HL-60 (cell line): ENCODE measurements at regions not wholly inside any gene's neighbourhood (a gene's known extent, or its start where the extent isn't known, plus 50 kb on each side); places are given as distances from the start of the nearest gene placed in this dataset.

Source experiments
- DNase-seq, 2 experiments: peaks; one replicate each; pipeline ENCODE4 v3.0.0-alpha.2; 2010 to 2020; ENCODE audit warnings: low read depth in 1 of 2, low spot score in 1 of 2
- H3K27ac ChIP-seq: fragments of 250-450 bp; sonication (Bioruptor Pico); replicated peaks from 2 replicates; pipeline ENCODE4 v1.5.1; 2020; ENCODE audit warnings: mild to moderate bottlenecking, moderate library complexity
- H3K27me3 ChIP-seq: fragments of 250-450 bp; sonication (Bioruptor Pico); 2 replicates; pipeline ENCODE4 v1.5.1; 2021; ENCODE audit warnings: mild to moderate bottlenecking, moderate library complexity; ENCODE audit not compliant: insufficient read depth, poor library complexity, severe bottlenecking
- H3K4me3 ChIP-seq: replicated peaks from 2 replicates; pipeline ENCODE4 v1.5.1; 2011; ENCODE audit warnings: mild to moderate bottlenecking, control low read depth, low read length; ENCODE audit not compliant: insufficient read depth
- GABPA ChIP-seq: IDR thresholded peaks from 2 replicates; pipeline ENCODE4 v1.6.1; 2012; ENCODE audit warnings: low read depth
- POLR2AphosphoS5 ChIP-seq: IDR thresholded peaks from 2 replicates; pipeline ENCODE4 v1.6.1; 2012; ENCODE audit warnings: low read depth
- SPI1 ChIP-seq: IDR thresholded peaks from 2 replicates; pipeline ENCODE4 v1.6.1; 2012; ENCODE audit warnings: low read depth, mild to moderate bottlenecking, borderline replicate concordance
- TF ChIP-seq, protein P1 (sequence below): IDR thresholded peaks from 2 replicates; pipeline ENCODE4 v1.6.1; 2012; ENCODE audit warnings: low read depth; ENCODE audit not compliant: insufficient replicate concordance
- TF ChIP-seq, protein P2 (sequence below): IDR thresholded peaks from one replicate; pipeline ENCODE4 v1.5.1; 2011; ENCODE audit warnings: low read length, control low read depth, inconsistent platforms; ENCODE audit not compliant: insufficient read depth

DNA sequence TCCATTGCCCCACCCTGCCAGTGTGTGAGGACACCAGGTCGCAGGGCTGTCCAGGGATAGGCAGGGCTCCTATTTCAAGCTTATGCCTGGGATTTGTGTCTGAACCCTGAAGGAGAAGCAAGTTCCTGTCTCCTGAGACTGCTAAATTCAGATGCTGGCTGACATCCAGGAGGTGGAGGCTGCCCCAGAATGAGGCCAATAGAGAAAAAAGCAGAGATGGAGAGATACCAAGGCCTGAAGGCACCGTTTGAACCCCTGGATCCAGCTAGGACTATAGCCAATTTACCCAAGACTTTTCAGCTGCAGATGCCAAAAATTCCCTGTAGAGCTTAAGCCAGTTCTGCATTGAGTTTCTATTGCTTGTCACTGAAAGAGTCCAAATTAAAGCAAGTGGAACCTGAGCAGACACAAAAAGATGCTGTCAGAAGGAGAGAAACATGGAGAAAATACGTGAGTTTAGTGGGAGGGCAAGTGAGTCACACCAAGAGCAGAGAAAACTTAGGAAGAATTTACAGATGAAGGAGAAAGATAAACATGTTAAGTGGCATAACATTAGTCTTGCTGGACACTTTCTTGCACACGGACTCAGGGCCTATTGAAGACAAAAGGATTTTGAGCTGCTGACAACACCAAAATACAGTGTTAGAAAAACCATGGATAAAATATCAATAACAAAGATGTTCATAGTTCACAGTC lies 148.6 kb downstream of the CNTN3 start:
- Histone ChIP-seq H3K27me3 (no peaks in the 10 kb centered on the region), H3K4me3 (no peak overlapping the region), H3K27ac (no peak overlapping the region)
- no peak for DNase-seq
- TF ChIP-seq GABPA (no peak), POLR2AphosphoS5 (no peak), SPI1 (no peak)
- TF ChIP-seq, protein P1, sequence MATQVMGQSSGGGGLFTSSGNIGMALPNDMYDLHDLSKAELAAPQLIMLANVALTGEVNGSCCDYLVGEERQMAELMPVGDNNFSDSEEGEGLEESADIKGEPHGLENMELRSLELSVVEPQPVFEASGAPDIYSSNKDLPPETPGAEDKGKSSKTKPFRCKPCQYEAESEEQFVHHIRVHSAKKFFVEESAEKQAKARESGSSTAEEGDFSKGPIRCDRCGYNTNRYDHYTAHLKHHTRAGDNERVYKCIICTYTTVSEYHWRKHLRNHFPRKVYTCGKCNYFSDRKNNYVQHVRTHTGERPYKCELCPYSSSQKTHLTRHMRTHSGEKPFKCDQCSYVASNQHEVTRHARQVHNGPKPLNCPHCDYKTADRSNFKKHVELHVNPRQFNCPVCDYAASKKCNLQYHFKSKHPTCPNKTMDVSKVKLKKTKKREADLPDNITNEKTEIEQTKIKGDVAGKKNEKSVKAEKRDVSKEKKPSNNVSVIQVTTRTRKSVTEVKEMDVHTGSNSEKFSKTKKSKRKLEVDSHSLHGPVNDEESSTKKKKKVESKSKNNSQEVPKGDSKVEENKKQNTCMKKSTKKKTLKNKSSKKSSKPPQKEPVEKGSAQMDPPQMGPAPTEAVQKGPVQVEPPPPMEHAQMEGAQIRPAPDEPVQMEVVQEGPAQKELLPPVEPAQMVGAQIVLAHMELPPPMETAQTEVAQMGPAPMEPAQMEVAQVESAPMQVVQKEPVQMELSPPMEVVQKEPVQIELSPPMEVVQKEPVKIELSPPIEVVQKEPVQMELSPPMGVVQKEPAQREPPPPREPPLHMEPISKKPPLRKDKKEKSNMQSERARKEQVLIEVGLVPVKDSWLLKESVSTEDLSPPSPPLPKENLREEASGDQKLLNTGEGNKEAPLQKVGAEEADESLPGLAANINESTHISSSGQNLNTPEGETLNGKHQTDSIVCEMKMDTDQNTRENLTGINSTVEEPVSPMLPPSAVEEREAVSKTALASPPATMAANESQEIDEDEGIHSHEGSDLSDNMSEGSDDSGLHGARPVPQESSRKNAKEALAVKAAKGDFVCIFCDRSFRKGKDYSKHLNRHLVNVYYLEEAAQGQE: no peak
- TF ChIP-seq, protein P2, sequence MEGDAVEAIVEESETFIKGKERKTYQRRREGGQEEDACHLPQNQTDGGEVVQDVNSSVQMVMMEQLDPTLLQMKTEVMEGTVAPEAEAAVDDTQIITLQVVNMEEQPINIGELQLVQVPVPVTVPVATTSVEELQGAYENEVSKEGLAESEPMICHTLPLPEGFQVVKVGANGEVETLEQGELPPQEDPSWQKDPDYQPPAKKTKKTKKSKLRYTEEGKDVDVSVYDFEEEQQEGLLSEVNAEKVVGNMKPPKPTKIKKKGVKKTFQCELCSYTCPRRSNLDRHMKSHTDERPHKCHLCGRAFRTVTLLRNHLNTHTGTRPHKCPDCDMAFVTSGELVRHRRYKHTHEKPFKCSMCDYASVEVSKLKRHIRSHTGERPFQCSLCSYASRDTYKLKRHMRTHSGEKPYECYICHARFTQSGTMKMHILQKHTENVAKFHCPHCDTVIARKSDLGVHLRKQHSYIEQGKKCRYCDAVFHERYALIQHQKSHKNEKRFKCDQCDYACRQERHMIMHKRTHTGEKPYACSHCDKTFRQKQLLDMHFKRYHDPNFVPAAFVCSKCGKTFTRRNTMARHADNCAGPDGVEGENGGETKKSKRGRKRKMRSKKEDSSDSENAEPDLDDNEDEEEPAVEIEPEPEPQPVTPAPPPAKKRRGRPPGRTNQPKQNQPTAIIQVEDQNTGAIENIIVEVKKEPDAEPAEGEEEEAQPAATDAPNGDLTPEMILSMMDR: no peak

DNA sequence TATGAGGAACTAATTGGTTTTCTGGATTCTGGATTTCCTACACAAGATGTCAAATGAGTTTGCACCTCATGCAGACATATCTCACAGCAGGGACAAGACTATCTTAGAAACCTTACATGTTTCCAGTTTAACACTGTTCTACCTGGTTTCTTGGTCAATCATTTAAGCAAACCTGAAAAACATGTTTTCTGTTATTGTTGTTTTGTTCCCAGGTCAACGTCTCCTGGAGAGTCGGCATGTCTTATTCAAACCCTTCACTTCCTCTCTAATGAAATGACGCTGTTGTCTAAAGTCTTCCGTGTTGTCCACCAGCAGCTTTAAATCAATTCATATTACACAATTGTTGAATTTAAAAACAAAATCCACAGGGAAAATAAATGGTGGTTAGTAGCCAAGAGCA lies 150.9 kb downstream of the CNTN3 start:
- H3K27ac ChIP-seq: no peak overlapping the region
- no peak overlapping the region for H3K4me3 ChIP-seq
- no peak for TF ChIP-seq POLR2AphosphoS5
- TF ChIP-seq, protein P1: no peak
- no peak for TF ChIP-seq GABPA
- TF ChIP-seq, protein P2: no peak
- no peak for TF ChIP-seq SPI1
- no peak for DNase-seq
- no peaks in the 10 kb centered on the region for H3K27me3 ChIP-seq

GRCh38 chr3:74456166-74456565 lies 158.3 kb downstream of the CNTN3 start:
- Histone ChIP-seq H3K27me3 (no peaks in the 10 kb centered on the region), H3K4me3 (no peak overlapping the region), H3K27ac (no peak overlapping the region)
- TF ChIP-seq, protein P1: no peak
- TF ChIP-seq, protein P2: no peak
- TF ChIP-seq GABPA (no peak), POLR2AphosphoS5 (no peak), SPI1 (no peak)
- no peak for DNase-seq
